Gastrocnemius medialis (tissue), 4 donors: ENCODE measurements at regions not wholly inside any gene's neighbourhood (a gene's known extent, or its start where the extent isn't known, plus 50 kb on each side); places are given as distances from the start of the nearest gene placed in this dataset.

Source experiments
- CTCF ChIP-seq, 5 experiments: fragments of 450-650 bp in 3 of 5; fragments of 200-600 bp in 2 of 5; sonication (generic) in 2 of 5; IDR thresholded peaks in 4 of 5; conservative IDR thresholded peaks in 1 of 5; 1 replicate in 4 of 5; 2 replicates in 1 of 5; pipeline ENCODE4 v1.5.1; 2016 to 2019; ENCODE audit warnings: antibody characterized with exemption in 5 of 5, mild to moderate bottlenecking in 3 of 5, moderate library complexity in 3 of 5
- POLR2A ChIP-seq, 2 donors: fragments of 450-650 bp; IDR thresholded peaks; one replicate each; pipeline ENCODE4 v1.6.1; 2017; ENCODE audit warnings: antibody characterized with exemption in 2 of 2, mild to moderate bottlenecking in 2 of 2, moderate library complexity in 2 of 2

DNA sequence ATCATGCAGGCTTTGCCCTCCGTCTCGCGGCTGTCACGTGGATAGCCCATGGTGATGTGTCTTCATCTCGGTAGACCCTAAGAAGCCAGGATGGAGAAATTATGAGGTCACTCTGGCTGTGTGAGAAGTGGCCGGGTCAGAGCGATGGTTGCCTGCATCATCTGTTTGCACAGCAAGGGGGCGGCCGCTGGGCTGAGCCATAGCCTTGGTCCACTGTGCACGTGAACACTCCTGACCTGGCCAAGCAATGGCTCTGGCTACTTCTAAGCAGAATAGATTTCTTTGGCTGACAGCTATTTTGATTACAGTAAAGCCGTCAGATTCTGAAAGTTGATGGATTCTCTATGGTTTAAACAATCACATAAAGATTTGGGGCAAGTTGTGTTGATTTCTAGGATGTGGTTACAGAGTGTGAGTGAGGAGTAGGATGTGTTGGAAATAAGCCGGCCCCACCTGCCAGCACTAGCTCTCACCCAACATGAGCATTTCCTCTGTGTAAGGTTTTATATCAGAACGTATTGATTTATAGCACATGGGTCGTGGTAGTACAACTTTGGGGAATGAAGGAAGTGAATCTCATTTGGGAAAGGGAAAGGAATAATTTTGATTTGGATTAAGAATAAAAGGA, 214.4 kb upstream of the GPR26 start:
- TF ChIP-seq CTCF (IDR thresholded peaks at IDR 0.05 in 4 of 5, conservative IDR thresholded peaks at IDR 0.05 in 1 of 5) (no peak), POLR2A (IDR thresholded peaks at IDR 0.05) (no peak)
